H1 (cell line): ENCODE measurements at regions not wholly inside any gene's neighbourhood (a gene's known extent, or its start where the extent isn't known, plus 50 kb on each side); places are given as distances from the start of the nearest gene placed in this dataset.

Experiments used
- CTCF ChIA-PET: fragments of 300-600 bp; sonication (Branson Sonifier 250); formaldehyde crosslinking; loops from one replicate; lab custom pipeline; 2021; ENCODE audit not compliant: partially characterized antibody; lab: Charles Lee
- POLR2A ChIA-PET: fragments of 300-600 bp; sonication (Branson Sonifier 250); formaldehyde crosslinking; loops from one replicate; lab custom pipeline; 2021; ENCODE audit warnings: inconsistent platforms; ENCODE audit not compliant: partially characterized antibody; lab: Charles Lee
- DNase-seq, 2 experiments: peaks; one replicate each; pipeline versions ENCODE4 v3.0.0 to v3.0.0-alpha.2; 2010 to 2022; ENCODE audit warnings: low spot score in 2 of 2, low read depth in 1 of 2, mixed read lengths in 1 of 2
- FAIRE-seq: peaks from 2 replicates; lab custom pipeline; 2011; peaks lifted over from hg19 to GRCh38; lab: Jason Lieb, UNC
- H2AFZ ChIP-seq: 2 replicates; pipeline ENCODE4 v1.8.1; 2012; ENCODE audit warnings: low read length, inconsistent platforms
- H2AK5ac ChIP-seq: 2 replicates; pipeline ENCODE4 v1.6.1; 2013; ENCODE audit warnings: low read depth, low read length
- H2BK120ac ChIP-seq: replicated peaks from 2 replicates; pipeline ENCODE3; 2013; ENCODE audit warnings: low read depth, low read length, inconsistent platforms
- H2BK12ac ChIP-seq: 2 replicates; pipeline ENCODE4 v1.6.1; 2013; ENCODE audit warnings: low read depth, low read length
- H2BK15ac ChIP-seq: 2 replicates; pipeline ENCODE4 v1.6.1; 2013; ENCODE audit warnings: low read length
- H2BK20ac ChIP-seq: 2 replicates; pipeline ENCODE4 v1.6.1; 2013; ENCODE audit warnings: low read length
- H2BK5ac ChIP-seq: 2 replicates; pipeline ENCODE4 v1.6.1; 2013; ENCODE audit warnings: low read depth, low read length
- H3K14ac ChIP-seq: 2 replicates; pipeline ENCODE4 v1.6.1; 2013; ENCODE audit warnings: inconsistent platforms; ENCODE audit not compliant: insufficient read length
- H3K18ac ChIP-seq: 2 replicates; pipeline ENCODE4 v1.6.1; 2013; ENCODE audit warnings: low read length; ENCODE audit errors: extremely low read depth
- H3K23ac ChIP-seq: 2 replicates; pipeline ENCODE4 v1.6.1; 2013; ENCODE audit warnings: inconsistent platforms; ENCODE audit not compliant: insufficient read length
- H3K23me2 ChIP-seq: 2 replicates; pipeline ENCODE4 v1.6.1; 2013; ENCODE audit warnings: low read depth, low read length
- H3K27ac ChIP-seq: 2 replicates; pipeline ENCODE4 v1.6.1; 2011; ENCODE audit warnings: low read depth, low read length, inconsistent platforms
- H3K27me3 ChIP-seq, 4 experiments: replicated peaks in 1 of 4; 1 replicate in 1 of 4; 2 replicates in 3 of 4; pipeline versions ENCODE4 v1.6.1 to v1.8.1; 2011 to 2013; ENCODE audit warnings: low read length in 3 of 4, mild to moderate bottlenecking in 3 of 4, inconsistent platforms in 2 of 4, mixed read lengths in 2 of 4, moderate library complexity in 1 of 4; ENCODE audit not compliant: control insufficient read depth in 3 of 4, insufficient read depth in 3 of 4; ENCODE audit errors: extremely low read depth in 1 of 4
- H3K36me3 ChIP-seq, 4 experiments: 2 replicates each; pipeline versions ENCODE4 v1.6.1 to v1.8.1; 2011 to 2013; ENCODE audit warnings: mild to moderate bottlenecking in 4 of 4, low read length in 3 of 4, moderate library complexity in 2 of 4, control low read depth in 1 of 4, inconsistent platforms in 1 of 4; ENCODE audit not compliant: insufficient read depth in 4 of 4, control insufficient read depth in 2 of 4
- H3K4ac ChIP-seq: replicated peaks from 2 replicates; pipeline ENCODE3; 2013; ENCODE audit warnings: low read length, low read depth, mixed read lengths, inconsistent platforms; ENCODE audit not compliant: insufficient read length
- H3K4me1 ChIP-seq, 4 experiments: replicated peaks in 1 of 4; 1 replicate in 1 of 4; 2 replicates in 3 of 4; pipeline versions ENCODE4 v1.6.1 to v1.8.1; 2011 to 2013; ENCODE audit warnings: low read length in 3 of 4, inconsistent platforms in 2 of 4, mixed read lengths in 1 of 4; ENCODE audit not compliant: insufficient read depth in 4 of 4, control insufficient read depth in 3 of 4
- H3K4me2 ChIP-seq, 2 experiments: 2 replicates each; pipeline versions ENCODE4 v1.6.1 to v1.8.1; 2011 to 2013; ENCODE audit warnings: low read depth in 2 of 2, low read length in 2 of 2, control low read depth in 1 of 2, inconsistent platforms in 1 of 2, mild to moderate bottlenecking in 1 of 2; ENCODE audit not compliant: insufficient read depth in 1 of 2
- H3K4me3 ChIP-seq, 4 experiments: fragments of 200-600, 300-600 bp in 1 of 4; sonication (generic), shearing (Covaris generic), sonication (Bioruptor Twin) in 1 of 4; 2 replicates each; pipeline versions ENCODE4 v1.5.1 to v1.8.1; 2011 to 2016; ENCODE audit warnings: low read length in 4 of 4, low read depth in 3 of 4, control low read depth in 2 of 4, inconsistent platforms in 2 of 4, mild to moderate bottlenecking in 2 of 4, mixed read lengths in 1 of 4, moderate library complexity in 1 of 4; ENCODE audit not compliant: insufficient read depth in 2 of 4; ENCODE audit errors: extremely low read depth in 1 of 4
- H3K56ac ChIP-seq: replicated peaks from 2 replicates; pipeline ENCODE3; 2013; ENCODE audit warnings: low read depth, mild to moderate bottlenecking, mixed read lengths, low read length, inconsistent platforms; ENCODE audit not compliant: insufficient read length
- H3K79me1 ChIP-seq: 2 replicates; pipeline ENCODE4 v1.6.1; 2013; ENCODE audit warnings: low read depth, low read length, control low read depth
- H3K79me2 ChIP-seq, 2 experiments: 2 replicates each; pipeline versions ENCODE4 v1.6.1 to v1.8.1; 2012 to 2013; ENCODE audit warnings: low read length in 2 of 2, mild to moderate bottlenecking in 2 of 2, inconsistent platforms in 1 of 2; ENCODE audit not compliant: insufficient read depth in 2 of 2, control insufficient read depth in 1 of 2
- H3K9ac ChIP-seq, 4 experiments: replicated peaks in 1 of 4; 1 replicate in 1 of 4; 2 replicates in 3 of 4; pipeline versions ENCODE4 v1.6.1 to v1.8.1; 2011 to 2013; ENCODE audit warnings: low read depth in 3 of 4, low read length in 3 of 4, control low read depth in 2 of 4, mild to moderate bottlenecking in 2 of 4, moderate library complexity in 2 of 4, inconsistent platforms in 1 of 4; ENCODE audit errors: extremely low read depth in 1 of 4
- H3K9me3 ChIP-seq, 2 experiments: 2 replicates each; pipeline versions ENCODE4 v1.6.1 to v1.8.1; 2012 to 2013; ENCODE audit warnings: mild to moderate bottlenecking in 2 of 2, moderate library complexity in 2 of 2, control low read depth in 1 of 2, inconsistent platforms in 1 of 2, low read depth in 1 of 2, low read length in 1 of 2, mixed read lengths in 1 of 2; ENCODE audit not compliant: insufficient read depth in 2 of 2
- H4K20me1 ChIP-seq, 2 experiments: replicated peaks in 1 of 2; 2 replicates each; pipeline versions ENCODE3 to v1.8.1; 2011 to 2013; ENCODE audit warnings: inconsistent platforms in 2 of 2, low read length in 2 of 2, mild to moderate bottlenecking in 1 of 2; ENCODE audit not compliant: insufficient read depth in 2 of 2, control insufficient read depth in 1 of 2
- H4K5ac ChIP-seq: 2 replicates; pipeline ENCODE4 v1.6.1; 2013; ENCODE audit warnings: low read length, low read depth, mixed read lengths, inconsistent platforms; ENCODE audit not compliant: insufficient read length
- H4K8ac ChIP-seq: 2 replicates; pipeline ENCODE4 v1.8.0; 2013; ENCODE audit warnings: mild to moderate bottlenecking, moderate library complexity, low read length, inconsistent platforms; ENCODE audit not compliant: insufficient read depth; ENCODE audit errors: extremely low read depth
- H4K91ac ChIP-seq: replicated peaks from 2 replicates; pipeline ENCODE3; 2013; ENCODE audit warnings: low read length, mixed read lengths, inconsistent platforms; ENCODE audit not compliant: insufficient read length
- CBX8 ChIP-seq: fragments of 300-800, 300-1000 bp; sonication (generic); IDR thresholded peaks from 2 replicates; pipeline ENCODE4 v1.7.1; 2016; ENCODE audit warnings: low read depth, low read length, borderline replicate concordance
- KDM1A ChIP-seq: fragments of 200-600, 300-600 bp; sonication (generic); IDR thresholded peaks from 2 replicates; pipeline ENCODE4 v1.7.1; 2016; ENCODE audit warnings: mild to moderate bottlenecking, low read length, borderline replicate concordance
- KDM5A ChIP-seq: fragments of 200-600 bp; IDR thresholded peaks from 2 replicates; pipeline ENCODE4 v1.7.1; 2012; ENCODE audit warnings: mild to moderate bottlenecking, low read length, inconsistent platforms, mixed read lengths
- PHF8 ChIP-seq: fragments of 200-600 bp; sonication (generic); conservative IDR thresholded peaks from 2 replicates; pipeline ENCODE4 v1.7.1; 2012; ENCODE audit warnings: low read depth, mild to moderate bottlenecking, inconsistent platforms, low read length, moderate library complexity
- TBP ChIP-seq: IDR thresholded peaks from 2 replicates; pipeline ENCODE4 v1.6.1; 2011; ENCODE audit warnings: low read depth, low read length, improper control_type of control experiment
- TCF12 ChIP-seq: IDR thresholded peaks from 2 replicates; pipeline ENCODE4 v1.6.1; 2011; ENCODE audit warnings: low read depth, mild to moderate bottlenecking, low read length
- WGBS, 2 experiments: shearing (Covaris generic) in 1 of 2; methylation state at CpG; one replicate each; pipeline versions ENCODE4 v1.1.6 to v1.1.7; 2013 to 2015; ENCODE audit warnings: low lambda C conversion rate in 2 of 2, mixed read lengths in 2 of 2, inconsistent platforms in 1 of 2, low coverage in 1 of 2, missing lambda C conversion rate in 1 of 2; ENCODE audit not compliant: insufficient replicate concordance in 2 of 2, insufficient coverage in 1 of 2, insufficient read length in 1 of 2; ENCODE audit errors: extremely low coverage in 1 of 2, missing lambda C conversion rate in 1 of 2; 5-methylcytosine and 5-hydroxymethylcytosine counted together

DNA sequence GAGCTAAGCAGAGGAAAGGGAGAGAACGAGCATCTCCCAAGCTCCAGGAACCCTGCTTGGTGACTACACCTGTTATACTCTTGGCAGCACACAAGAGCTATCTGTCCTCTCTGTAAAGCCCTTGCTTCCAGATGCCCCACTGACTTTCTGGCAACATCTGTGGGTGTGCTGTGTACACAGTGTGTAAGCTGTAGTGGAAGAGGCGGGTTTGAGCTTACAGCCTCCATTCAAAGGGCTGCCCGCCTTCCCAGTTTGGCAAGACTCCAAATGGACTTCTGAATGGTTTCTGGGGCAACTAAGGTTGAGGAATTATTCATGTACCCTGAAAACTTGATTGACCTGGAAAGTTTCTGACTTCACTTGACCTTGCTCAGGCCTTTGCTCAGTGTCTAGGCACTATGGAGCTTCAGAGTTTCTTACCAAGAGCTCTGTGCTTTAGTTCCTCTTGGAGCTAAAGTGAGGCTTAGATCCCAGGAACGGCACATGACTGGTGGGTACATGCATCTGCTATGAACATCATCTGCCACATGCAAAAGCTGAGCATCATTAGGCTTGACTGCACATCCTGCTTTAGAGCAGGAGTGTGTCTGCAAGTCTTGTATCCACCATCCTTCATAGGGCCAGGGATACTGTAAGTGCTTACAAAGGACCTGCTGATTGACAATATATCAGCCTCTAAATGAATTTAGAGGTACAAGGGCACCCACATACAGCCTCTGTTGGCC lies 290.9 kb upstream of the SIX2 start:
- H3K27me3 ChIP-seq = no peaks in the 10 kb centered on the region; a peak in 1 of 7 replicates
- no peak overlapping the region for H2BK120ac ChIP-seq
- H2BK12ac ChIP-seq = no peak overlapping the region
- H4K5ac ChIP-seq = no peak overlapping the region
- ChIA-PET CTCF (interaction anchor here (1.7 kb wide), 1 partner anchor 30 kb away, joined by 3 read pairs; no protein-coding TSS in a partner anchor), POLR2A (no interaction called here)
- H2AFZ ChIP-seq = no peak overlapping the region
- H2AK5ac ChIP-seq = no peak overlapping the region
- H3K9ac ChIP-seq = no peak overlapping the region
- no peaks in the 10 kb centered on the region for H3K36me3 ChIP-seq
- H3K56ac ChIP-seq = no peak overlapping the region
- no peak overlapping the region for H4K8ac ChIP-seq
- no peaks in the 10 kb centered on the region for H3K9me3 ChIP-seq
- no peaks in the 10 kb centered on the region for H3K23me2 ChIP-seq
- FAIRE-seq (no peak), DNase-seq (no peak)
- no peak overlapping the region for H3K4me3 ChIP-seq
- peak overlapping the region; percentile 20 for H4K91ac ChIP-seq
- no peak overlapping the region for H2BK5ac ChIP-seq
- no peak overlapping the region for H2BK15ac ChIP-seq
- no peak overlapping the region for H3K4ac ChIP-seq
- WGBS, 2 experiments = 86% methylated on average over 4 of the region's 4 CpGs; no CpG with 5 or more reads in 1 of the 2 experiments
- H3K4me1 ChIP-seq = peaks cover 0 to 2% (median 0%) of the 10 kb centered on the region in 4 experiments; a peak in 1 of 7 replicates
- no peaks in the 10 kb centered on the region for H3K79me2 ChIP-seq
- no peaks in the 10 kb centered on the region for H4K20me1 ChIP-seq
- H3K18ac ChIP-seq = no peak overlapping the region
- no peak overlapping the region for H3K4me2 ChIP-seq
- no peak overlapping the region for H3K14ac ChIP-seq
- H3K27ac ChIP-seq = no peak overlapping the region
- H3K79me1 ChIP-seq = no peaks in the 10 kb centered on the region
- no peak overlapping the region for H3K23ac ChIP-seq
- no peak overlapping the region for H2BK20ac ChIP-seq
- no peak for TF ChIP-seq CBX8
- no peak for TF ChIP-seq KDM1A
- TF ChIP-seq TCF12 = no peak
- TF ChIP-seq KDM5A = no peak
- TF ChIP-seq TBP = no peak
- TF ChIP-seq PHF8 = no peak
